ENCODE measurements at regions not wholly inside any gene's neighbourhood (a gene's known extent, or its start where the extent isn't known, plus 50 kb on each side); places are given as distances from the start of the nearest gene placed in this dataset.

- peak; percentile 24 for DNase-seq (ENCODE audit: low spot score)
Observed at GRCh38 chr11:56932572-56933220, 56.0 kb upstream of the OR5AK2 start.

GRCh38 chr11:56923116-56923515 is 65.6 kb upstream of the OR5AK2 start:
- DNase-seq (ENCODE audit: low spot score): no peak

GRCh38 chr11:56922421-56922820 is 66.3 kb upstream of the OR5AK2 start:
- DNase-seq (ENCODE audit: low spot score): no peak

GRCh38 chr11:56917708-56918400 is 70.9 kb upstream of the OR5AK2 start:
- no peak for DNase-seq (ENCODE audit: low spot score)

GRCh38 chr11:56916587-56916986 is 72.1 kb upstream of the OR5AK2 start:
- no peak for DNase-seq (ENCODE audit: low spot score)

GRCh38 chr11:56916162-56916561 is 72.6 kb upstream of the OR5AK2 start:
- DNase-seq (ENCODE audit: low spot score): no peak

GRCh38 chr11:56911312-56911711 is 77.4 kb upstream of the OR5AK2 start:
- no peak for DNase-seq (ENCODE audit: low spot score)

GRCh38 chr11:56910785-56911184 is 77.9 kb upstream of the OR5AK2 start:
- no peak for DNase-seq (ENCODE audit: low spot score)

- no peak for DNase-seq (ENCODE audit: low spot score)
Observed at GRCh38 chr11:56910046-56910773, 78.5 kb upstream of the OR5AK2 start.

GRCh38 chr11:56909563-56909962 is 79.2 kb upstream of the OR5AK2 start:
- DNase-seq (ENCODE audit: low spot score): no peak

- DNase-seq (ENCODE audit: low spot score): no peak
Observed at GRCh38 chr11:56909080-56909479, 79.6 kb upstream of the OR5AK2 start.

- DNase-seq (ENCODE audit: low spot score): no peak
Observed at GRCh38 chr11:56906683-56907148, 82.0 kb upstream of the OR5AK2 start.

GRCh38 chr11:56905936-56906335 is 82.8 kb upstream of the OR5AK2 start:
- no peak for DNase-seq (ENCODE audit: low spot score)

GRCh38 chr11:56905442-56905841 is 83.3 kb upstream of the OR5AK2 start:
- DNase-seq (ENCODE audit: low spot score): no peak

GRCh38 chr11:56898856-56899255 is 89.9 kb upstream of the OR5AK2 start:
- DNase-seq (ENCODE audit: low spot score): no peak

GRCh38 chr11:56890584-56891305 is 98.0 kb upstream of the OR5AK2 start:
- no peak for DNase-seq (ENCODE audit: low spot score)

GRCh38 chr11:56889986-56890385 is 98.7 kb upstream of the OR5AK2 start:
- DNase-seq (ENCODE audit: low spot score): no peak

GRCh38 chr11:56887940-56888339 is 100.8 kb upstream of the OR5AK2 start:
- no peak for DNase-seq (ENCODE audit: low spot score)

- no peak for DNase-seq (ENCODE audit: low spot score)
Observed at GRCh38 chr11:56886455-56886854, 102.3 kb upstream of the OR5AK2 start.

- DNase-seq (ENCODE audit: low spot score): no peak
Observed at GRCh38 chr11:56885854-56886253, 102.9 kb upstream of the OR5AK2 start.

- DNase-seq (ENCODE audit: low spot score): peak; percentile 19
Observed at GRCh38 chr11:56885177-56885576, 103.5 kb upstream of the OR5AK2 start.

- no peak for DNase-seq (ENCODE audit: low spot score)
Observed at GRCh38 chr11:56883371-56883987, 105.2 kb upstream of the OR5AK2 start.
